GM21528 (cell line): ENCODE measurements at regions not wholly inside any gene's neighbourhood (a gene's known extent, or its start where the extent isn't known, plus 50 kb on each side); places are given as distances from the start of the nearest gene placed in this dataset.
A peak's percentile ranks its signal among the peaks of the same experiment; 100 is the strongest.
"Not testable (repeated sequence)": the region's sequence is repeated elsewhere in the genome, so short reads cannot be mapped to it uniquely, and the experiment has no call there.

Experiments
- ATAC-seq: cut with Tn5 transposase; IDR thresholded peaks from one replicate; pipeline ENCODE4 v1.9.1; 2021; ENCODE audit warnings: mild to moderate bottlenecking, moderate library complexity; ENCODE audit not compliant: unreplicated experiment, low FRiP score

GRCh38 chr12:46554460-46554859 is 181.9 kb upstream of the SLC38A2 start:
- ATAC-seq: no peak

- ATAC-seq: no peak
Measured at GRCh38 chr12:46553911-46554310, 181.3 kb upstream of the SLC38A2 start.

GRCh38 chr12:46553266-46553665 is 180.7 kb upstream of the SLC38A2 start:
- ATAC-seq: no peak

- no peak for ATAC-seq
Measured at GRCh38 chr12:46550266-46550879, 177.8 kb upstream of the SLC38A2 start.

GRCh38 chr12:46549527-46550265 is 177.1 kb upstream of the SLC38A2 start:
- ATAC-seq: no peak

GRCh38 chr12:46548605-46549071 is 176.1 kb upstream of the SLC38A2 start:
- no peak for ATAC-seq

- ATAC-seq: no peak
Measured at GRCh38 chr12:46547421-46548354, 175.1 kb upstream of the SLC38A2 start.

GRCh38 chr12:46546634-46547273 is 174.2 kb upstream of the SLC38A2 start:
- ATAC-seq: peak; percentile 90

GRCh38 chr12:46543378-46543795 is 170.8 kb upstream of the SLC38A2 start:
- not testable (repeated sequence) for ATAC-seq

GRCh38 chr12:46538976-46539375 is 166.4 kb upstream of the SLC38A2 start:
- no peak for ATAC-seq

- no peak for ATAC-seq
Measured at GRCh38 chr12:46537387-46537955, 164.9 kb upstream of the SLC38A2 start.

GRCh38 chr12:46536316-46536715 is 163.7 kb upstream of the SLC38A2 start:
- peak; percentile 73 for ATAC-seq

- peak; percentile 11 for ATAC-seq
Measured at GRCh38 chr12:46535907-46536306, 163.3 kb upstream of the SLC38A2 start.

- ATAC-seq: no peak
Measured at GRCh38 chr12:46535376-46535775, 162.8 kb upstream of the SLC38A2 start.

GRCh38 chr12:46534327-46534840 is 161.8 kb upstream of the SLC38A2 start:
- no peak for ATAC-seq

- ATAC-seq: no peak
Measured at GRCh38 chr12:46533723-46534122, 161.2 kb upstream of the SLC38A2 start.

- no peak for ATAC-seq
Measured at GRCh38 chr12:46531804-46532203, 159.2 kb upstream of the SLC38A2 start.

- ATAC-seq: no peak
Measured at GRCh38 chr12:46531059-46531785, 158.6 kb upstream of the SLC38A2 start.

- no peak for ATAC-seq
Measured at GRCh38 chr12:46530373-46531056, 157.9 kb upstream of the SLC38A2 start.
